ENCODE measurements at regions not wholly inside any gene's neighbourhood (a gene's known extent, or its start where the extent isn't known, plus 50 kb on each side); places are given as distances from the start of the nearest gene placed in this dataset.

- no peak for DNase-seq
These were observed 53.9 kb downstream of the FOXL1 start for GRCh38 chr16:86632206-86632605.

GRCh38 chr16:86632944-86633343, 54.6 kb downstream of the FOXL1 start:
- no peak for DNase-seq

GRCh38 chr16:86634292-86634691, 55.9 kb downstream of the FOXL1 start:
- DNase-seq: no peak

- DNase-seq: no peak
These were observed 57.0 kb downstream of the FOXL1 start for GRCh38 chr16:86635176-86635876.

GRCh38 chr16:86635926-86636325, 57.6 kb downstream of the FOXL1 start:
- no peak for DNase-seq

- DNase-seq: no peak
These were observed 59.4 kb downstream of the FOXL1 start for GRCh38 chr16:86637744-86638143.

- DNase-seq: no peak
These were observed 60.3 kb downstream of the FOXL1 start for GRCh38 chr16:86638642-86639041.

- no peak for DNase-seq
These were observed 61.0 kb downstream of the FOXL1 start for GRCh38 chr16:86639354-86639753.

DNA sequence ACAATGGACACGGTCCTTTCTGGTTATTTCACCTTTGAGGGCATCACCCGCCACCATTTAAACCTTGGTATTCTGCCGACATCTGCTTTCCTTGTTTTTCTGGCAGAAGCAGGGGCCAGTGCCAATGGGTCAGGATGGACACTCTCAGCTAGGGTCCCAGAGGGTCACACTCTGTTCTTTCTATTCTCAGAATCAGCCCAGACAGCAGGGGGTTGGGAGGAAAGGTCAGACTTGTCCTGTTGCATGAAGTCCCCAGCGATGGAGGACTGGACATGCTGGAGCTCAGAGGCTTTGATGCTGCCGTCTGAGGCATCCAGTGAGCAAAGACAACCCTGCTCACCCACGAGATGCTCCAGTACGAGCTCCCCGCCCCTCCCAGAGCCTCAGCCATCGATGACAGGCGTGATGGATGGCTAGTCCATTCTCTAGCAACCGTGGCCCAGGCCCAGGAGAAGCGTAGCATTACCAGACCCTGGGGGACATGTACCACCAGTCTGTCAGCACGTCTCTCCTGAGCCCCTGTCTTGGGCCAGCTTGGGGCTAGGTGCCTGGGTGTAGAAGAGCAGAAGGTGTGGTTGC, 62.0 kb downstream of the FOXL1 start:
- DNase-seq: no peak

DNA sequence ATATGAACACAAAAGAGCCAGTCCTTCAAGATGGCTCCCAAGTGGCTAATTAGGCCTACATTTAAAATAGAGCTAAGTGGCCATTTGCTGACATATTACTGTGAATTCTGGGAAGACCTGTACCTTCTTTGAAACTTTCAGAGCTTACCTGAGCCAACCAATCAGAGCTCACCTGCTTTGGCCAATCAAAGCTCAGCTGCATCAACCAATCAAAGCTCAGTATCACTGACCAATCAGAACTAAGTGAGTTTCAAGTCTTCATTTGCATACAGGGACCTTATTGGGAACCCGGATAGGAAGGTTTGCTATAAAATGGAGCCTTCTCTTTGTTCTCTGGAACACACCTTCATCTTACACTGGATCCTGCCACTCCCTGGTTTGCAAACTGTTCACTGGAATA, 63.7 kb downstream of the FOXL1 start:
- DNase-seq: no peak

GRCh38 chr16:86643671-86644070, 65.3 kb downstream of the FOXL1 start:
- no peak for DNase-seq

DNA sequence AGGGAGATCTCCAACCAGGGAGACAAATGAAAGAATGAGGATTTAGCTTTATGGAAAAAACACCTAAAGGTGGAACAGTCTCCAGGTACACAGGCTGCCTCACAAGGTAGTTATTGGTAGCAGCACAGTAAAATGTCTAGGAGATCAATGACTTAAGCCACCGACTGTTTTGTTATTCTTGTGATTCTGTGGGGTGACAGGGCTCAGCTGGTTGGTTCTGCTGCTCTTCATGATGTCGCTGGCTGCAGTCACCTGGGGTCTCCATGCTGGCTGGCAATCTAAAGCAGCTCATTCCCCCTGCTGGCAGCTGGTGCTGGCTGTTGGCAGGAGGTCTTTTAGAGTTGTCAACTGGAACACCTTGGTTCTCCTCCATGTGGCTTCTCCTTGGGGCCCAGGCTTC, 69.2 kb downstream of the FOXL1 start:
- no peak for DNase-seq

GRCh38 chr16:86649875-86650274, 71.5 kb downstream of the FOXL1 start:
- no peak for DNase-seq

DNA sequence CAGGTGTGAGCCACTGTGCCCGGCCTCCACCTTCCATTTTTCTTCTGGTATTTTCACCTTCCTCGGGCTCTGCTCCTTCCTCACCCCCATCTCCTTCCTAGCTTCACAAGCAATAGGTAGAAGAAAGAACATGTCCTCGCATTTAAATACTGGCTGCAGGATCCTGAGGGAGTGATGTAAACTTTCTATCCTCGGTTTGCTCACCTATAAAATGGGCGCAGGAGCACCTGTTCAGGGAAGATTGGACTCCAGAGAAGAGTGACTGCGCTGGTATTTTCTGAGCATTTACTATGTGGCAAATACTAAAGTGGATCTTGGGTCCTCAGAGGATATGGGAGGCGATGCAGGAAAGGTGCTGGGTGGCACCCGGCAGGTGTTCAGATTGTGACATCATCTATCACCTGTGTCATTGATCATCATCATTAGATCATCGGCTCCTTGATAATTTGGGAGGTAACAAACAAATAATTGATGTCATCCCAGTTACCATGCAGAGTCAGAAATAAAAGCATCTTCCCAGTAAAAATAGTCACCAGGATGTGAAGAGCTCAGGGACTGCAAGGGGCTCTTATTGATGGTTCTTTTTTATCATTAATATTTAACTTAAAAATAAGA, 72.8 kb downstream of the FOXL1 start:
- no peak for DNase-seq

DNA sequence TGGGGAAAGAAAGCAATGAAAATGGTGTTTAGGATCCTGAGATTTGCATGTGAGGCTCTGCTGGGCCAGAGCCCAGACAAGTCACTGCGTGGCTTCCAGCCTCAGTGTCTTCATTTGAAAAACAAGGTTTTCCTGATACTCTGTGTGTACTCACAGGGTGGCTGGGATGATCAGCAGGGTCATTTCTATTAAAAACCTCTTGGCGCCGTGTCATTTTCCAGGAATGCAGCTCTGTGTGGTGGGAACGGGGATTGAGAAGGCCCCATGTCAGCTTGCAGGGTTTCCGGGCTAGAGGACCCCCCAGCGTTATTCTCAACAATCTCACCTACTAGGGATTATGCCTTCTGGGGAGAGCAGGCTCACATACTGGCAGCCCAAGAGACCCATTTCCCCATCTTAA, 73.5 kb downstream of the FOXL1 start:
- no peak for DNase-seq

GRCh38 chr16:86653285-86654006, 75.1 kb downstream of the FOXL1 start:
- DNase-seq: no peak

DNA sequence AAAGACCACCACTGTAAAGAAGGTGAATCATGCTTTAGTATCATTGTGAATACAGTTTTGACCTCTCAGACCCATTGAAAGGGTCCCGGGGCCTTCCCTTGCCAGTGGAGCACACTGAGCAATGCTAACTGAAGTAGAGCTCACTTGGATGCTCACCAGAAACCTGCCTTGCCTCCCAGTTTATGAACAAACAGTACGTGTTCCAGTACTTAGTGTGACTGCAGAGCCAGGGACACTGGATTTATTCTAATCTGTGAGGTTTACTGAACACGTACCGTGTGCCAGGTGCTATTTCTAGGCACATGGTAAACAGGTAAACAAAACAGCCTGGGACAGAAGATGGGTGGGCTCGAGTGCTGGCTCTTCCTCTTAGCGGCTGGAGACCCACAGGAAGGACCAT, 79.6 kb downstream of the FOXL1 start:
- DNase-seq: no peak

DNA sequence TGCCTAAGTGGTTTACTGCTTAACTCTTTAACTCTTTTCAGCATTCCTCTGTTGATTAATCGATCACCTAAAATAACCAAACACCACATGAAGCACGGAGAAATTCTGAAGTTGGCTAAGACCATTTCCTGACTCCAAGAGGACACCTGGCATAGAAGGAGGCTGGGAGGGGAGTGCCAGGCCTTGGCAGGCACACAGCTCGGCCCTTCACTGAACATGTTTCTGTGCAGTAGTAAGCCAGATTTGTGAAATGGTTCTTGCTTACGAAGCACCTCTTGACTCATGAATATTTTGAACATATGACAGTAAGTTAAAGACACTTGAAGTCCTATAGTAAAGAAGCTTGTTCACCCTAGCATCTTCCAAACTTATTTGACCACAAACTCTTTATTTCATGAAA, 82.3 kb downstream of the FOXL1 start:
- no peak for DNase-seq

DNA sequence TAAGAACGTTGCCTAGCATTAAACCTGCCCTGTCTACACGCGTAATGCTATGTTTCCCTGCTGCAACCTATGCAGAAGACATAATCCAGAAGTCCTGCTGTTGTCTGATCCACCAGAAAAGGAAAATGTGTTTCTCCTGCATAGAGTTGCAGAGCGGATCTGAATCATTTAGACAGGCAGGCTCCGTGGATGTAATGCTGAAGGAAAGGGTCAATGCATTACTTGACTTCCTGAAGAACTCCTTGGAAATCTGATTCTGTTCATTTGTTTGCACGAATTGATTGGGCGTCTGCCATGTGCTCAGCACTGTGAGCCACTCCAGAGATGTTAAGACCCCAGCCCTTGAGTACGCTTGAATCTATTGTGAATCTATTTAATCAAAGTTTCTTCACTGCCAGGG, 83.4 kb downstream of the FOXL1 start:
- no peak for DNase-seq

DNA sequence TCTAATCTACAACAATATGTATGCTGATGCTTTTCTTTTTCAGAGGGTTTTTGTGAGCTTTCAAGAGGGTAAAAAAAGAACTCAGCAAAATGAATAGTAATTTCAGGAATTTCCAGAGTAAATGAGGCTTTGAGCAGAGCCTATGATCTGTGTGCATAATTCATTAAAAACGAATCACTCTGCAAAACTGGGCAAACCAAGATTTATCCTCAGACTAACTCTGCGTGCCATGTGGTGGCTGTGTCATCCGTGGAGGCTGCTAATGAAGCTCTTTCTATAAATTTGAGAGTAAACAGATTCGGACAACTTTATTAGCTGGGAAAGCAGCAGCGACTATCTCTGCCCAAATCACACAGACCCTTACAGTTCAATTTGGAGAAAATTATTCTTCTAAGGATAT, 83.8 kb downstream of the FOXL1 start:
- DNase-seq: no peak

DNA sequence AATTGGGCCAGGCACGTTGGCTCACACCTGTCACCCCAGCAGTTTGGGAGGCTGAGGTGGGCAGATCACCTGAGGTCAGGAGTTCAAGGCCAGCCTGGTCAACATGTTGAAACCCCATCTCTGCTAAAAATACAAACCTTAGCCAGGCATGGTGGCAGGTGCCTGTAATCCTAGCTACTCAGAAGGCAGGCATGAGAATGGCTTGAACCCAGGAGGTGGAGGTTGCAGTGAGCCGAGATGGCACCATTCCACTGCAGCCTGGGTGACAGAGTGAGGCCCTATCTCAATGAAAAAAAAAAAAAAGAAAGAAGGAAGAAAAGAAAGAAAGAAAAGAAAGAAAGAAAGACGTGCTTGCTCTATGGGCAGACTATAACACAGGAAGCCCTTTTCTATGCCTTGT, 84.4 kb downstream of the FOXL1 start:
- DNase-seq: no peak

GRCh38 chr16:86663685-86664521, 85.6 kb downstream of the FOXL1 start:
- DNase-seq: no peak

Measured in DMS53 (cell line).